Endothelial cell of umbilical vein (primary cell): ENCODE measurements at regions not wholly inside any gene's neighbourhood (a gene's known extent, or its start where the extent isn't known, plus 50 kb on each side); places are given as distances from the start of the nearest gene placed in this dataset.

Experiments
- BruUV-seq: library from RNA; stranded (reverse); fragments of 400-500 nt; replicated peaks from 2 replicates; lab custom pipeline; 2021; lab: Mats Ljungman, UMichigan
- CTCF ChIA-PET: fragments of 300-600, 350-600 bp; sonication (Branson Sonifier 250); formaldehyde crosslinking; loops from one replicate; lab custom pipeline; 2021; ENCODE audit warnings: antibody characterized with exemption, inconsistent platforms; lab: Charles Lee
- POLR2A ChIA-PET: fragments of 300-600, 350-600 bp; sonication (Branson Sonifier 250); formaldehyde crosslinking; loops from one replicate; lab custom pipeline; 2021; ENCODE audit warnings: antibody characterized with exemption, inconsistent platforms; lab: Charles Lee
- DNase-seq: peaks from one replicate; pipeline ENCODE4 v3.0.0-alpha.2; 2011; ENCODE audit warnings: low read depth, low spot score
- FAIRE-seq: peaks from 2 replicates; lab custom pipeline; 2011; peaks lifted over from hg19 to GRCh38; lab: Jason Lieb, UNC
- H2AFZ ChIP-seq: 2 replicates; pipeline ENCODE4 v1.6.0; 2012; ENCODE audit warnings: low read depth, low read length, control low read depth, inconsistent platforms
- H3K27ac ChIP-seq: 2 replicates; pipeline ENCODE4 v1.5.1; 2011; ENCODE audit warnings: low read depth, mild to moderate bottlenecking, control low read depth, low read length, moderate library complexity; ENCODE audit not compliant: insufficient read depth
- H3K27me3 ChIP-seq, 2 experiments: 2 replicates each; pipeline versions ENCODE4 v1.6.0 to v1.6.1; 2011; ENCODE audit warnings: low read length in 2 of 2, mixed read lengths in 1 of 2; ENCODE audit not compliant: control insufficient read depth in 2 of 2, insufficient read depth in 2 of 2
- H3K36me3 ChIP-seq, 2 experiments: 2 replicates in 1 of 2; 3 replicates in 1 of 2; pipeline ENCODE4 v1.5.1; 2011; ENCODE audit warnings: low read length in 2 of 2, mild to moderate bottlenecking in 1 of 2, moderate library complexity in 1 of 2; ENCODE audit not compliant: control insufficient read depth in 2 of 2, insufficient read depth in 2 of 2; ENCODE audit errors: extremely low read depth in 1 of 2
- H3K4me1 ChIP-seq: 3 replicates; pipeline ENCODE4 v1.5.1; 2011; ENCODE audit warnings: mild to moderate bottlenecking, low read length; ENCODE audit not compliant: control insufficient read depth, insufficient read depth; ENCODE audit errors: extremely low read depth
- H3K4me2 ChIP-seq: 2 replicates; pipeline ENCODE4 v1.6.1; 2011; ENCODE audit warnings: low read length, control low read depth, mixed read lengths; ENCODE audit not compliant: insufficient read depth
- H3K4me3 ChIP-seq, 3 experiments: fragments of 200-600 bp in 1 of 3; sonication (generic), shearing (Covaris generic) in 1 of 3; replicated peaks in 1 of 3; 2 replicates each; pipeline ENCODE4 v1.5.1; 2011 to 2016; ENCODE audit warnings: control low read depth in 3 of 3, low read length in 3 of 3, mild to moderate bottlenecking in 2 of 3, inconsistent platforms in 1 of 3, low read depth in 1 of 3, moderate library complexity in 1 of 3; ENCODE audit not compliant: insufficient read depth in 1 of 3
- H3K79me2 ChIP-seq: 2 replicates; pipeline ENCODE4 v1.6.0; 2012; ENCODE audit warnings: low read length, inconsistent platforms; ENCODE audit not compliant: control insufficient read depth, insufficient read depth
- H3K9ac ChIP-seq: replicated peaks from 2 replicates; pipeline ENCODE3; 2011; ENCODE audit warnings: low read length, control low read depth; ENCODE audit not compliant: insufficient read depth; ENCODE audit errors: extremely low read depth
- H3K9me1 ChIP-seq: replicated peaks from 3 replicates; pipeline ENCODE4 v1.6.0; 2011; ENCODE audit warnings: mild to moderate bottlenecking, low read length; ENCODE audit not compliant: control insufficient read depth, insufficient read depth; ENCODE audit errors: extremely low read depth
- H3K9me3 ChIP-seq: replicated peaks from 2 replicates; pipeline ENCODE4 v1.5.1; 2012; ENCODE audit warnings: low read length, inconsistent platforms; ENCODE audit not compliant: control insufficient read depth, insufficient read depth
- H4K20me1 ChIP-seq: replicated peaks from 2 replicates; pipeline ENCODE3; 2011; ENCODE audit warnings: mild to moderate bottlenecking, low read length; ENCODE audit not compliant: control insufficient read depth, insufficient read depth; ENCODE audit errors: extremely low read depth
- CTCF ChIP-seq, 2 donors: IDR thresholded peaks; 1 replicate in 1 of 2; 2 replicates in 1 of 2; pipeline ENCODE4 v1.5.1; 2011; ENCODE audit warnings: low read length in 2 of 2, mild to moderate bottlenecking in 2 of 2, moderate library complexity in 2 of 2, control low read depth in 1 of 2, inconsistent platforms in 1 of 2, low read depth in 1 of 2; ENCODE audit not compliant: insufficient read depth in 1 of 2; ENCODE audit errors: extremely low read depth in 1 of 2
- EZH2 ChIP-seq: IDR thresholded peaks from 2 replicates; pipeline ENCODE4 v1.6.1; 2012; ENCODE audit warnings: borderline replicate concordance, low read depth, mild to moderate bottlenecking, moderate library complexity, low read length, inconsistent platforms; ENCODE audit not compliant: severe bottlenecking
- FOS ChIP-seq: IDR thresholded peaks from 2 replicates; pipeline ENCODE4 v1.6.1; 2011; ENCODE audit warnings: mild to moderate bottlenecking, low read length, moderate library complexity, borderline replicate concordance; ENCODE audit not compliant: insufficient read depth
- GATA2 ChIP-seq: IDR thresholded peaks from 2 replicates; pipeline ENCODE4 v1.7.0; 2011; ENCODE audit warnings: low read depth, mild to moderate bottlenecking, moderate library complexity, mixed read lengths, low read length; ENCODE audit not compliant: insufficient read length, insufficient read depth
- JUN ChIP-seq: IDR thresholded peaks from 2 replicates; pipeline ENCODE4 v1.6.1; 2011; ENCODE audit warnings: borderline replicate concordance, low read depth; ENCODE audit not compliant: insufficient read length, insufficient read depth
- MAX ChIP-seq: IDR thresholded peaks from 2 replicates; pipeline ENCODE4 v1.6.1; 2011; ENCODE audit not compliant: insufficient read depth, insufficient read length
- MYC ChIP-seq: IDR thresholded peaks from one replicate; pipeline ENCODE4 v1.6.1; 2011; ENCODE audit warnings: mild to moderate bottlenecking, low read depth, low read length
- POLR2A ChIP-seq: IDR thresholded peaks from 2 replicates; pipeline ENCODE4 v1.6.1; 2012; ENCODE audit warnings: low read depth, mild to moderate bottlenecking, control low read depth, low read length
- POLR2AphosphoS5 ChIP-seq: IDR thresholded peaks from 2 replicates; pipeline ENCODE4 v1.6.1; 2012; ENCODE audit warnings: low read depth, mild to moderate bottlenecking, control low read depth, low read length, moderate library complexity; ENCODE audit not compliant: insufficient read depth
- dilution Hi-C: fragments of 300-500 bp; cut with MboI; formaldehyde crosslinking; loops from one replicate; pipeline ENCODE4 v1.15.0; 2019; ENCODE audit warnings: low sequenced_read_pairs; ENCODE audit not compliant: extremely low pct_ligation_motif_present
- intact Hi-C: fragments of 100-400 bp; cut with micrococcal nuclease; formaldehyde crosslinking; loops from one replicate; pipeline ENCODE4 v1.10.0; 2022

DNA sequence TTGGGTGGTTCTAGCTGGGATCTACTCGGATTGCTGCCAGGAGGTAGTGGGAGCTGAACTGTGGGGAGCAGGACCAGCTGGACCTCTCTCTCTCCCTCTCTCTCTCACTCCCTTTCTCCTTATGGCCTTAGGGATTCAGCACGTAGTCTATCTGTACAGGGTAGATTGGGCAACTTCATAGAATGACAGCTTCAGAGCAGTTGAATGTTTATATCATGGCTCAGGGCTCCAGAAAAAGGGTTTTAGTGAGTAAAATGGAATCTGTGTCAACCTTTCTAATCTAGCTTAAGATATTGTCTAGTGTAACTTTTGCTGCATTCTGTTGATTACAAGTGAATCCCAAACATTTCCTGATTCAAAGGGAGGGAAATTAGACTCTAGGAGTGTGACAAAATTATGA, 127.7 kb upstream of the PDGFD start:
- intact Hi-C loops (no loop called here), dilution Hi-C loops (no loop called here)
- TF ChIP-seq EZH2 (no peak), GATA2 (no peak), CTCF (IDR thresholded peaks at IDR 0.05; ENCODE audit: extremely low read depth in 1 of 2, insufficient read depth in 1 of 2, low read depth in 1 of 2, low read length in 2 of 2) (no peak), MAX (no peak), POLR2AphosphoS5 (no peak), MYC (no peak)
- H3K9me3 ChIP-seq = no peaks in the 10 kb centered on the region
- no peaks in the 10 kb centered on the region for H3K4me1 ChIP-seq
- no peak for FAIRE-seq
- no peak for DNase-seq
- H3K27ac ChIP-seq = no peak overlapping the region
- H3K27me3 ChIP-seq = no peaks in the 10 kb centered on the region
- no peak overlapping the region for H3K4me2 ChIP-seq
- H3K9ac ChIP-seq = no peak overlapping the region
- H3K4me3 ChIP-seq = no peak overlapping the region
- no peaks in the 10 kb centered on the region for H4K20me1 ChIP-seq
- H3K9me1 ChIP-seq = no peaks in the 10 kb centered on the region
- POLR2A ChIA-PET = no interaction called here
- CTCF ChIA-PET = no interaction called here
- H2AFZ ChIP-seq = no peak overlapping the region
- no peaks in the 10 kb centered on the region for H3K79me2 ChIP-seq
- BruUV-seq = no TSS peak
- no peaks in the 10 kb centered on the region for H3K36me3 ChIP-seq

DNA sequence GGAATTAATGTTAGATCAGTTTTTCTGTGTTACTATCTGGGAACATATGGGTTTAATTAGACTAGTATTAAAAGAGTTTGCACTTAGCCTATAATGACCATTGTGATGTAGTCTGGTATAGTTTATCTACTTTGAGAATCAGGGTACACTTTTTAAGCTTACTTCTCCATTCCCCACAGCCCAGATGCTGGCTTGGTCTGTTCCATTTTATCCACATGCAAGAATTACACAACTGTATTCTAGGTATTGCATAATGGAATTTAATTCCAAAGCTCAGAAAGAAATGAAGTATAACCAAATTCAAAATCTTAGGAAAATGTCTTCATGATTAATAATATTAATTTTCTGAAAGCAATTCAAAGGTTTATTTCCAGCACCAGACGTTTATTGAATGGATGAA, 122.2 kb upstream of the PDGFD start:
- BruUV-seq = no TSS peak
- Histone ChIP-seq H3K9me1 (no peaks in the 10 kb centered on the region), H3K4me2 (no peak overlapping the region), H4K20me1 (no peaks in the 10 kb centered on the region), H3K79me2 (no peaks in the 10 kb centered on the region), H3K27ac (no peak overlapping the region), H3K4me3 (no peak overlapping the region), H3K27me3 (no peaks in the 10 kb centered on the region), H3K9me3 (no peaks in the 10 kb centered on the region), H2AFZ (no peak overlapping the region), H3K9ac (no peak overlapping the region), H3K4me1 (no peaks in the 10 kb centered on the region), H3K36me3 (no peaks in the 10 kb centered on the region)
- TF ChIP-seq EZH2 (no peak), MAX (no peak), JUN (no peak), CTCF (IDR thresholded peaks at IDR 0.05; ENCODE audit: extremely low read depth in 1 of 2, insufficient read depth in 1 of 2, low read depth in 1 of 2, low read length in 2 of 2) (no peak), GATA2 (no peak), POLR2AphosphoS5 (no peak), POLR2A (no peak), FOS (no peak), MYC (no peak)
- FAIRE-seq = no peak
- DNase-seq = no peak
- CTCF ChIA-PET = no interaction called here
- dilution Hi-C loops = no loop called here
- POLR2A ChIA-PET = no interaction called here
- intact Hi-C loops = no loop called here
